ENCODE measurements at regions not wholly inside any gene's neighbourhood (a gene's known extent, or its start where the extent isn't known, plus 50 kb on each side); places are given as distances from the start of the nearest gene placed in this dataset.

DNA sequence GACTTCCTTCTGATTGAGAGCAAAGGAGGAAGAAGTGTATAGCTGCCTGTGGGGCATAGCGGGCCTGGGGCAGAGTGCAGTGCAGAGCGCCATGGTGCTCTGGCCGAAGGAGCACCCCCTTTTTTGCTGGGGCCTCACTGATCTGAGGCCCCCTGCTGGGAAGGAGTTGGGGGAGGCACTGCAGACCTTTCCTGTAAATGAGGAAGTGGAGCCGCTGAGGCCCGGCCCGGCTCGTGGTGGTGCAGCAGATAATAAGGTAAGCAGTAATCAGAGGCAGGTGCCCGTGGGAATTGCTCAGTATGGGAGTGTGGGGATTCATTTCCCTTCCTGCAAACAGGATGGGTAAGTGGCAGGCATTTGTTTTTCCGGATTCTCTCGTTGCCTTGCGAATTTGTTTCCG is 373.7 kb upstream of the MKI67 start:
- FAIRE-seq: no peak

DNA sequence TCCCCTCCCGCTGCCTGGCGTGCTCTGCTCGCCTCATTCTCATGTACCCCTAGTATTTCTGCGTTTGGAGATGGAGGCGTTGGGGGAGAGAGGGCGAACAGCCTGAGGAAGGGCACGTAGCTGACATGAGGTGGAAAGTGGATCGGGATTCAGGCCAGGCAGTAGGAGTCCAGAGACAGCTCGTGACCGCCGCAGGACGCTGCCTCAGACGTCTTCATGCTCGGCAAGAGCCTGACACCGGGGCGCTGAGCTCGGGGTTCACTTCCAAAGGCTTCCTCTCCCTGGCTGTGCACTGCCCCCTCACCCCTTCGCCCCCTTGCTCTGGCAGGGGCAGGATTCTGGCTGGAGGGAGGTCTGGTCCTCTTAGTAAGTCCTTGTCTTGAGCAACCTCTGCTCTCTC is 374.4 kb upstream of the MKI67 start:
- no peak for FAIRE-seq

DNA sequence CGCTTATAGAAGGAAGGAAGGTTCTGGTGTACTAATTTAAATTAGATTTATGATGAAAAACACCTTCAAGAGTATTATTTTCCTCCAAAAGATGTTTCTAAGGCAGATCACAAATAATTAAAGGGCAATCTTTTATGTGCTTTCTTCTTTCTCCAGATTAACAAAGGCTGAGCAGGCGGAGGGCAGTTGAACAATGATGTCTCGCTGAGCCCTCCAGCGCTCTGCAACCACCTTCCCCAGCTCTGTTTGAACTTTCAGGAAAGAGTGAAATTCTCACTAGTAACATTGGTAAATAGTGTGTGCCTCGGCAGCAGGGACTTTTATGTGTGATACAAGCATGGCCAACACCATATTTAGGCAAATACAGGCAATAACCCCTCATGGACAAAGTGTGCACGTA is 379.1 kb upstream of the MKI67 start:
- no peak for FAIRE-seq

DNA sequence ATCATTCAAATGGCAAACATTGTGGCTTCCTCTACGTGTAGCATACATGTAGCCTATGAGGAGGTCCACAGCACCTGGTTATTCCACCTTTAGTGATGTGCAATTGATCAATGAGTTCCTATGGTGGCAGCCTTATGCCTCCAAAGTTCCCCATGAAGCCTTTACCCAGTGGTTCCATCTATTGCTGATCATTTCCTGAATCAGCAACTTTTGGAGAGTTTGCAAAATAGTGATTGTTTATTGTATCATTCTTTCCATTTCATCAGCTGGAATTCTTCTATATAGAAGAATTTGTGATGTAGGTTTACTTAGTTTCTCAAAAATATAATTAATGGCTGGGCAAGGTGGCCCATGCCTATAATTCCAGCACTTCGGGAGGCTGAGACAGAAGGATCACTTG is 380.2 kb upstream of the MKI67 start:
- FAIRE-seq: no peak

DNA sequence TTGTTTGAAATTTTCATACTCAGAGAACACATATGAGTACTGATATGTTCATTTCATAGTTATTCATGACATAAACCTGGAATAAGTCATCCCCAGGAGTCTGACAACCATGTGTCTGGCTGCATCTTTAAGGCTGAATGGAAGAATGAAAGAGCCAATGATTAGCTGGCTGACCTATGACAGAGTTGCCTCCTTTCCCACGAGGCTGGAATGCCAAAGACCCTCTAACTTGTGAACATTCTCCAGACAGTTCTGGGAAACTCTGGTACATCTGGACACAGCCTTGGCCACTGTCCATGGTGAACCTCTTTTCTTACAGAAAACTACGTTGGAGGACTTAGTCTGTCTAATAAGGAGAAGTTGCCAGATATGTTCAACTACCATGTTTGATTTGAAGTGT is 380.8 kb upstream of the MKI67 start:
- FAIRE-seq: no peak

DNA sequence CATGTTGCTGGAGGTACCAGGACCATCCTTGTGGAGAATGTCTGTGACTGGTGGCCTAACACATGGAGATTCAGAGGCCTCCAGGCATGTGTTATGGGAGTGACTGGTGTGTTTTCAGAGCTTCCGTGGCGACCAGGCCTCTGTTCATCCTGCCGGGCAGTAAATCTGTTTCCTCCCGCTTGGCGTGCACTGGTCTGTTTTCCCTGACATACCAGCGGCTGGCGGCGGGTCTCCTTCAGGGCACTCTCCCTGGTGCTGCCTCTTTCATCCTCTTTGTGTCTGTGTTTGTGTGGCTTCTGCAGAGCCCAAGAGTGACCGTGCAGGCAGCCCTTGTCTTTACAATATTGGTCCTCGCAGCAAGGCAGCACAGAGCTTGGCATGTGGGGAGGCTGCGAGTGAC is 385.1 kb upstream of the MKI67 start:
- no peak for FAIRE-seq

DNA sequence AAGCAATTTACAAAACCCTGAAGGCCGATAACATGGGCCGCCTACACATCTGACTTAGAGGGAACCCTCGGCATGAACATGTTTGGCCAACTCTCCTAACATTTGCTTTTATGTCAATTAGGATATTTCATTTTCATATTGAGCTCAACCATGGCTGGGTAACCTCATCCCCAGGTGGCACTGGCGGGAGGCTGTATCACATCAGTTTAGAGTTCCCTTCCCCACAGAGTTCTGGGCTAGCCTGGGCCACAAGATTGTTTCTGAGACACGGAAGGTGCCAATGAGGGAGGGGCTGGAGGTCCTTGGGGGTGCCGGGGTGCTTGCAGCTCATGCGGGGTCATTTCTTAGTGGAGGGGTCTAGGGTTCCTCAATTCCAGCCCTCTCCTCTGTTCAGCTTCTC is 386.5 kb upstream of the MKI67 start:
- no peak for FAIRE-seq

DNA sequence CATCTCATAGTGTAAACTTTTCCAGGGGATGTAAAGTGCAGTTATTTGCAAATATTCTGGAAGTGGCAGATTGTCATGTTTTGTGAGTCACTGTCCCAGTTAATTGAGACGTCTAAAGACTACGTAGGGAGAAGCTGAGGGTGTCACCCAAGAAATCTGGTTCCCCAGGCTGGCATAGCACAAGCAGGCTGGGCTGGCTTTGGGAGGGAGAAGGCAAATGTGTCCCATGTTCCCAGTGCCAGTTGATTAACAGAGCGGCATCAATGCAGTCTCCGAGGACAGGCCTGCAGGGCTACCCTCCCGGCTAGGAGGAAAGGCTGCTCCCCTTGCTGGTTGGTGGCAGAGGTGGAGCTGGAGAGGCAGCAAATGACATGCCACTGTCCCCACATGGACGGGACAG is 388.3 kb upstream of the MKI67 start:
- no peak for FAIRE-seq

DNA sequence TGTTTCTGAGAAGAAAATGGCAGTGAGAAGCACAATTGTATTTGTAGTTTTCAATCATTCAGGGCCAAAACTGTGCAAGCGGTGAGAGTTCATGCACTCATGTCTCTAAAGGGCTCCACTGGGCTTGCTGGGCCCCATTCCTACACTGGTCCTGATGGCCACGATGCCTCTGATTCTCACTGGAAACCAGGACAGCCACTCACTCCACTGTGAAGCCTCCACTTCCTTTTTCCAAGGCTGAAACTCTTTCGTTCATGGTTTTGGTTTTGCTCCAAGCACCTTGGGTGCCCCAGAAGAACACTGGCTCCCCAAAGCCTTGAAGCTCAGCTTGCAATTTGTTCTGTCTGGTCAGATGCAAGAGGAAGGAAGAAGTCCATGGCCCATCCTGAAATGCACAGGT is 390.0 kb upstream of the MKI67 start:
- no peak for FAIRE-seq

DNA sequence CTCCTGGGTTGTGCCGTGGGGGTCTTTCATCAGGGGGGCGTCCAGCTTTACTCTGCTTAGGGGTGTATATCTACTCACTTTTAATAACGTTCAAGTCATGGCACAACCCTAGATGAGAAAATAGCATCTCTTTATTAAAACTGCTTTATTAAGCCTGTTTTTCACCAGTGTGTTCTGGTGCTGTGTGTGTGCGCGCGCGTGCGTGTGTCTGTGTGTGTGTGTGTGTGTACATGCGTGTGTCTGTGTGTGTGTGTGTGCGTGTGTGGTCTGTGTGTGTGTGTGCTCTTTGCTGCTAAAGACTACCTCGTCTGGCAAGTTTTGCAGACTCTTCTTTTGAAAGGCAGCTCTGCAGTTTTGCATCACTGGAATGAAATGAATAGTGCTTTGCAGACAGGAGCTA is 390.9 kb upstream of the MKI67 start:
- no peak for FAIRE-seq

DNA sequence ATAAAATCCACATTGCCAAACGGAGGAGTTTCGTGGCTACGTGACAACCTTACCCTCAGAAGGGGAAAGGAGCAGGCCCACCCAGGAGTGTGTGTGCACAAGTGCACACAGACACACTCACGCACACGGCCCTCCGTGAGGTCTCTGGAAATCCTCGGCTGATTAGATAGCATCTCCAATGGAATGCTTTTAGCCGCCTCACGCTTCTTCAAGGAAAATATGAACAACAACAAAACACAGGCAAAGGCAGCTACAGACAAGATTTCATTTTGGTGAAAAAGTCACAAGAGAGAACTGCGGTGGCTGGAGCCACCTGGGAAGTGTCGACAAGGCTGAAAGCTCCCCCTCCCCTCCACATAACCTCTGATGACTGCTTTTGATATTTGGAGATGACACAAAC is 391.8 kb upstream of the MKI67 start:
- no peak for FAIRE-seq

DNA sequence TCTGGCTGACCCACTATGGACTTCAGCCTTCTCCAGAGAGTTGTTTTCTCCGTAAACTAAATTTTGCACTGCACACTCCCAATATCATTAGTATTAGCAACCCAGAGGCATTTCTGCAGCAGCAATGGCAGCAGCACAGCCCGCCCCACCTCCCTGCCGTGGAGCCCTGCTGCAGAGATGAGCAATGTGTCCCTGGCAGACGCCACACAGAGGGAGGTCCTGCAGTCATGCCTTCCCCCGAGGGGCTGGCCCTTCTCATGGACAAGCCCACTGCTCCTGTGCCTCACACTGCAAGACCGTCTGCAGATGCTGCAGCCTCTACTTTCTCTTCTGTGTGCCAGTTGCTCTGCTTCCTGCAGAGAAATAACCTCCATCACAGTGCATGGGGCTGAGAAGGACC is 393.4 kb upstream of the MKI67 start:
- no peak for FAIRE-seq

DNA sequence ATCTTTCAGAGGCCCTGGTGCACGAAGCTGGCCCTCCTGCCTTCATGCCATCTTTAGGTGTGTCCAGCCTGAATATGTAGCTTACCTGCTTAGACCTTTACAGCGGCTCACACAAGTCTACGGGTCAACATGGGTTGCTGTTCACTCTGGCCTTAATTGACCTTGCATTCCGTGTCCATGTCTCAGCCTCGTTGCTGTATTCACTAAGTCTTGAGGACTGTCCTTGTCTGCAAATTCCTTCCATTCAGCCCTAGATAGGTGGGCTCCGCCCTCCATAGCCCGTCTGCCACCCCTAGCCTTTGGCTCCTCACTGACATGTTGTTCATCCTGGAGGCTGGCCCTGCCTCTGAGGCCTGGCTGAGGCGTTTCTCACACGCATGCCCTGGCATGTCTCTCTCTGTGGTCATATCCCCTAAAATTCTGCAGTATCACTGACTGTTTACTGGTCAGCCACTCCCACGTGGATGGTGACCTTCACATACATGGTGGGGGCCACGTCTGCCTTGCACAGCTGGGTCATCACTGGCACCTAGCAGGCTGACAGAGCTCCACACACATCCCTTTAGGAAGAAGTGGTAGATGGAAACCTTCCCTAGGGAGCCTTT is 394.1 kb upstream of the MKI67 start:
- no peak for FAIRE-seq

DNA sequence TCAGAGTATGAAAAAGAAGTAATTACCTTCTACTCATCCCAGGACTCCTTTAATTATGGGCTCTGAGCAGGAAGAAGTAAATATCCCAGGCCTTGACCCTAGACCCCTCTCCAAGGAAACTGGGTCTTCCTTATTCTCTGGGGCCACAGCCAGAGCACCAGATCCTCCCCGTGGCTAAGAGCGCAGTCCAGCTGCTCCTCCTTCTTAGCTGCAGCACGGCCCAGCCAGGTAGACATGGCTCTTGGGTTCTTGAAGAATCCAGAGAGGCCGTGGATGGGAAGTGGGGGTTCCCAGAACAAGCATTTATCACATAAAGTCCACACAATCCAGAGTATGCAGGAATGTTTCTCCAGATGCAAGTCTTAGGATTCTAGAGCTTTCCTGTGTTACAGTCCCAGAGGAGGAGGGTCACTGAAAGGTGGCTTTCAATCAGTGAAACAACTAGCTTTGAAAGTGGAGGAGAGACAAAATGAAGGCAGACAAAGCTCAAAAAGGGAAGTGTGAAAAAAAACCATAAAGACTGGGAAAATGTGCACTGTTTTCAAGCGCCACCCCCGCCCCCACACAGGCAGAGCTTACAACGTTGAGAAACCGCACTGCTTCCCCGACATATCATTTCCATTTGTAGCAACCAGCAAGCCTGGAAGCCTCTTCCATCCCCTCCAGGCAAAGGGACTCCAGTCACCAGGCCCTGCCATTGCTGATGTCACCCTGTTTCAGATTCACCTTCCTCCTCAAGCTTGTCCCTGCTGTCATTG is 396.5 kb upstream of the MKI67 start:
- FAIRE-seq: no peak

DNA sequence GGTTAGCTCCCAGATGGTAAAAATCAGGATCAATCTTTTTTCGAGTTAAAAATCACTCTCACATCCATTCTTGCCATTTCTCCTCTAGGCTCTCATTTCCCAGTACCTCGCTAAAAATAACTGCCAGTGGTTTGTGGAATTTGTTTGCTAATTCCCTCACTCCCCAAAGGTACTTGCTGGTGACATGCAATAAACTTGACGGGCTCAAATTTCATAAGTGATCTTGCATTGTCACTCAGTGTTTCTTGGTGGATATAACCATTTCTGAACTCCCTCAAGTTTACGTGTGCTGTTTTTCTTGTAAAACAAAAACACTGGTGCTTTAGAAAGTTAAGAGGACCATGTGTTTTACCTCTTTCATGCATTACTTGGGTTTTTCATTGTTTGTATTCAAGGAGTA is 399.2 kb upstream of the MKI67 start:
- no peak for FAIRE-seq

DNA sequence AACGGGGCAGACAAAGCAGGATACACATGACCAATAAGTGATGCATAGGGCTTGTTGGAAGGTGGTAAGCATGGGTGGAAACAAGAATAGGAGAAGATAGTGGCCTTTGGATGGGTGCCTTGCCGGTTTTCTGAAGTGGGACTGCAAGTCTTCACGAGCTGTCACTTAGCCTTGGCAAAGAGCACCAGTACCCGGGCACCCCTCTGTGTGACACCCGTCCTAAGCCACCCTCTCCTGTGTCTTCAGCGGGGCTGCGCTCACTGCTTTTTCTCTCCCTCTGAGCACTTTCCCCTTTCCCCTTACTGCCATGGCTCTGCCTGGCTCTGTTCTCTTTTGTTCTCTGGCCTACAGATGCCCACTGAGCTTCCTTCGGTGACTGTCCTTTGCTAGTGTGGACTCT is 399.7 kb upstream of the MKI67 start:
- no peak for FAIRE-seq

DNA sequence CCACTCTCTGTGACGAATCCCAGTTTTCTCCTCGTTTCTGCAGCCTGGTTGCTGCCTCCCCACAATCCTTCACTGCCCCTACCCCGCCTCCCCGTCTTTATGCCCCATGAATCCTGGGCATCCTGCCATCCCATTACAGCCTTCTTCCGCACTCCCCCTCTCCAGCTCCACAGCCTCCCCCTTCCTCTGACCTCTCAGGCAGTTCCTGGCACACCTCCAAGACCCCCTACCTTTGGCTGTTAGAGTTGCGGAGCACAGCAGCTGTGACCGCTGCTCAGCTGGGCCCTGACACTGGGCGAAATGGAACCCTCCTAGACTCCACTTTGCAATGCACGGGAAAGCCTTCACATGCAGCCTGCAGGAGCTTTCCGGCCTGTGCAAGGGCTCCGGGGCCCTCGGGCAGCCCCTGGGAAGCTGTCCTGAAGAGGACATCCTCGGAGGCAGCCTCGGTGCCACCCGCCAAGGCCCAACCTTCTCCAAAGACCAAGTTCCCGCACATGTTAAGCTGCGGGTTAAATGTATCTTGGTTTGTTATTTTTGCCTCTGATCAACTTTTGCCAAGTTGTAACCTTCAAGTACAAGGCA is 400.7 kb upstream of the MKI67 start:
- FAIRE-seq: no peak

DNA sequence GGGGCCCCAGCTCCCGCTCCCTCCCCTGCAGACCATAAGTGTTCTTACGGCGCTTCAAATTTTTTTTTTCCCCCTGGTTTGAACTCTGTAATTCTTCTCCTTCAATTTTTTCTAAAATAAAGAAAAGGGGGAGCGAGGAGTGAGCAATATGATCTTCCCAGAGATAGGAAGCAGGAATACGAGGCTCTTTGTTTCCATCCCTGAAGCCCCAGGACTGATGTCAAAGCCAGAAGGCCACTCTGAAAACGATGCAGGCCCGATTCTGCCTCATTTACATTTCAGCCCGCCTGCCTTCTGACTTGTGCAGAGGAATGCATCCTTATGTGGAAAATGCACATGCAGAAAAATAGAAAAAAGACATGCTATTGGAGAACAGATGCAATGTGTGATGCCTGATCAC is 401.5 kb upstream of the MKI67 start:
- FAIRE-seq: no peak

DNA sequence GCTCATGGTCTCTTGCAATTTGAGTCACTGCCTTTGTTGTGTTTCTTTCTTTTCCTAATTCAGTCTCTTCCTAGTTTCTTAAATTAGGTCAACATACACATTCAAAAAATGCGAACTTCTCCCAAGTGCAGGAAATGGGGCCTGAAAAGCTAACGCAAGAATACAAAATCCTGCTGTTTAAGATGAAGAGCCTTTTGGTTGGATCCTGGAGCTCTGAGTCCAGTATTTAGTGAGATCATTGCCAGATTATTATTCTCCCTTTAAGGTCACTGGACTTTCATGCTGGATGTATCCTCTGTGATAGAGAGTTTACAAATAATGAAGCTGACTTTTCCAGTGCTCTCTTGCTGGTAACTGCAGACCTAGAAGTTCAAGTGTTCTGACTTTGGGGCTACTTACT is 401.9 kb upstream of the MKI67 start:
- no peak for FAIRE-seq

DNA sequence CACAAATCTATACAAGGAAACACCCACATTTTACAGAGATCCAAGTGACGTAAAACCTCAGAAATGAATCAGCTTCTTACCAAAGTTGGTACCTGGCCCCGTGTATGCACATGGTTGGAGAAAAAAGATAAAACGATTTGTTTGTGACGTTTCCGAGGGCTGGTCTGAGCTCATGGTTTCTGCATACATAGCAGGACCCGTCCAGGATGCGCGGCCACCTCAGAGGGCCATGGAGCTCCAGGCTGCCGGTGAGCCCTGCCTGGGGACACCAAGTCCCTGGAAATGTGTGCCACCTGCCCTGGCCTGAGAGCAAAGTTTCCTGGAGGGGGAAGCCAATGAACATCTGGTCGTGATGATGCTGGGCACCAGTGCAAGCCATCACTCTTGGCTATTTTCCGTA is 402.6 kb upstream of the MKI67 start:
- no peak for FAIRE-seq

DNA sequence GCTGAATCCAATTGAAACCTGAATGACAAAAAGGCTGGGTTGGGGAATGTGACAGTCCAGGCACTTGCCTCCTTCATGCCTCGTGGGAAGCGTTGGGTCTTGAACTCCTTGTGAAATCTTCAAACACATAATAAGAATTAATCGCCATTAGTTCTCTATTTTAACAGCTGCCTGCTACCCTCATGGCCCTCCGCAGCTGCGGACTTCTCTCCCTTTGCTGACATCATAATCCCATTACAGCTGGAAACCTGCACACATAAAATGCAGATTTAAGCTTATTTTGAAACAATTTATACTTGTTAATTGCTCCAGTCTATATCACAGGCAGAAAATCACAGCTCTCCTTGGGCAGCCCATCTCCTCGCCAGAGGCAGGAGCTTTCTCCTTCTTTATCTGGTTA is 403.0 kb upstream of the MKI67 start:
- FAIRE-seq: no peak

DNA sequence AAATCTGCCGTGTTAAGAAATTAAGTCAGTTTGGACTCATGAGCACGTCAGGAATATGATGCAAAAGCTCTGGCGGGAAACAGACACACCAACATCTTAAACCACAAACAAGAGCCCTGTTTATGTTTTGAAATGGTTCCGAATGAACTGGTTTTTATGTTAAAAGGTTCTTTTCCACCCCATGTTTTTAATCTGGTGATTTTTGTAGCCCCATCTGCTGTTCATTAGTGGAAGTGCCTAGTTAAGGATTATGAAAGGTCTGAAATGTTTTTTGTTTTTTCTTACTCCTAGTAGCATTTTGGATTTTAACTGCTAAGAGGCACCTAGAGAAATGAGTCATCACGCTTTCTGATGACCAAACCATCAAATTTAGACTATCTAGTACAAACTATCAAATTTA is 404.1 kb upstream of the MKI67 start:
- FAIRE-seq: peak; percentile 92

DNA sequence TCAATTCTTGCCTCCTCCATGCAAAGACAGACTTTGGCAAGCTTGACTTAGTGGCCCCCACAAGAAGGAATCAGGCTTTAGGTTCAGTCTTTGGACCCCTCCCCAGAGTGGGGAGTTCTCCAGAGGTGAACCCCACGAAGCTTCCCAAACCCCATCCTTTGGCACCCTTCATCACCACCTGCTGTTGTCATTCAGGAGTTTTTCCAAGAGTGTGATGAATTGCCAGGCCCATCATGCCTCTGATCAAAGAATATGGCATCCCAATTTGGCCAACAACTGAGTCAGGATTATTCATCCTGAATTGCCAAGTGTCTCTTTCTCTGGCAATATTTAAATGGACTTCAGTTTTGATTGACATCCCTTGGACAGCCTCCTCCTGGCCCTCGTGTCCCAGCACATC is 404.7 kb upstream of the MKI67 start:
- FAIRE-seq: no peak

DNA sequence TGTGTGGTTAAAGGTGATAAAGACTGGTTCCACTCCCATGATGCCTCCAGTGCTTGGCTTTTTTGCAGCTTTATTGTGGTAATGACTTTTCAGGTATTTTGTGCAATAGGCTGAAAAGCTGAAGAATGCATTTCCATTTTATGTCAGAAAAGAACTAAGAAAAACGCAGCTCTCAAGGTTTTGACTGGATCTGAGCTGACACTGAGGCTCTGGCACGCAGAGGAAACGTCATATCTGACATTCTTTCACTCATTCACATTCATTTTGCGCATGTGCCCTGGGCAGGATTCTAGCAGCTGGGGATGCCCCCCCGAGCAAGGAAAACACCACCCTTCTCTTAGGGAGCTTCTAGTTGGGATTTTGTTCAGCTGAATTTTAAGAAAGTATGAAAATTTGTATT is 408.5 kb upstream of the MKI67 start:
- no peak for FAIRE-seq

DNA sequence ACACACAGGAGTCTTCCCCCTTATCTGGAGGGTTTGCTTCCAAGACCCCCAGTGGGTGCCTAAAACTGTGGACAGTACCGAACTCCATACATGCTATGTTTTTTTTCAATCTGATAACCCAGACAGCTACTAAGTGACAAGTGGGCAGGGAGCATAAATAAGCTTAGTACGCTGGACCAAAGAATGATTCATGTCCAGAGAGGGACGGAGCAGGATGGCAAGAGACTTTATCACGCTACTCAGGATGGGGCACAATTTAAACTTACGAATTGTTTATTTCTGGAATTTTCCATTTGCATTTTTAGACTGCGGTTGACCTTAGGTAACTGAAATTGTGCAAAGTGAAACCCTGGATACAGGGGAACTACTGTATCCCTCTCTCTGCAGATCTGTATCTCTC is 410.0 kb upstream of the MKI67 start:
- FAIRE-seq: no peak

Data from A204.1 (cell line).